ENCODE measurements at regions not wholly inside any gene's neighbourhood (a gene's known extent, or its start where the extent isn't known, plus 50 kb on each side); places are given as distances from the start of the nearest gene placed in this dataset.

DNA sequence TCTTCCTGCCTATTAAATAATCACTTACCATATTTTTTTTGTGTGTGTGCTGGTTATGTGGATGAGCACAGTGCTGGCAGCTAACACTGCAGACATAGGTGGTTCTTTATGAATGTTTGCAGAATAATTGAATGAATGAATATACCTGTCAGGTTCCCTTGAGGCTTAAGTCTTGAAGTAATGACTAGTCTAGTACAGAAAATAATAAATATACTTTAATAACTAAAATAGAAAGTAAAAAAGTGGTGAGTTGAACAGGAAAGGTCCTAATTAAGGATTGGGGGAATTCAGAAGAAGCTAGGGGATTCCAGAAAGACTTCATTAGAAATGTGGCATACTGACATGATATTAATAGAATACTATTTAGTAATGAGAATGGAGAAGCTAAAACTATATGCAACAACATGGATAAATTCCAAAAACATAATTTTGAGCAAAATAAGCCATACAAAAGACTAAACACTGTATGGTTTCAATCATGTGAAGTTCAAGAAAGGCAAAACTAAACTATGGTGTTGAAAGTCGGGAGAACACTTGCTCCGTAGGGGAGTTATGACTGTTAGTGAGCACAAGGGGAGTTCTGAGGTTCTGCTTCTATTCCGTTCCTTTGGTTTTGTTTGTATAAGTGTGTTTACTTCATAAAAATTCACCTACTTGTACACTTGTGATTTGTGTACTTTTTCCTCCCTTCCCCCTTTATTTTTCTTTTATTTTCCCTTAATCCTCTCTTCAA is 464.6 kb downstream of the MTX2 start:
- no peaks in the 10 kb centered on the region for H3K4me1 Mint-ChIP-seq

DNA sequence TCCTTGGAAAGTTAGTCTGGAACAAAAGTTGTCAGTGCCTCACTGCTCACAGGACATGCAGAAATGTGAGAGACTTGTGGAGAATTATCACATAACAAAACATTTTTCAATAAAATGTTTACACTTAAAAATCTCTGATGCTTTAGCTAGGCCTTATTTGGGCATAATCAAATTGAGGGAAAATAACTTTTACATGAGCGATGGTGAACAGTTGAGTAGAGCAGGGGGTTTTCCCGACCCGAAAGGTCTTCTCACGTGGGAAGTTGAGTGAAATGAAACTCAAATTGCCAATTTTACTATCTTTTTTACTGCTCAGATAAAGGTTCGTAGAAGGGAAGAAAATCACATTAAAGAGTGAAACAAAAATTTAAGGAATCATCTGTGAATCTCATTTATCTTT is 465.6 kb downstream of the MTX2 start:
- intact Hi-C loops (cut with micrococcal nuclease) = no loop called here
- H3K27me3 Mint-ChIP-seq = peaks cover 14% of the 10 kb centered on the region
- H3K9me3 Mint-ChIP-seq = no peaks in the 10 kb centered on the region
- H3K27ac Mint-ChIP-seq = no peak overlapping the region
- H3K4me3 Mint-ChIP-seq = no peak overlapping the region
- no peak for DNase-seq
- no peaks in the 10 kb centered on the region for H3K36me3 Mint-ChIP-seq (ENCODE audit: low read depth)
- no peaks in the 10 kb centered on the region for H3K4me1 Mint-ChIP-seq

More for the DNA sequence above, 464.6 kb downstream of the MTX2 start:
- intact Hi-C loops (cut with micrococcal nuclease) = no loop called here
- no peaks in the 10 kb centered on the region for H3K36me3 Mint-ChIP-seq (ENCODE audit: low read depth)
- no peak for DNase-seq
- no peak overlapping the region for H3K27ac Mint-ChIP-seq
- H3K4me3 Mint-ChIP-seq = no peak overlapping the region
- H3K9me3 Mint-ChIP-seq = no peaks in the 10 kb centered on the region
- H3K27me3 Mint-ChIP-seq = peaks cover 12% of the 10 kb centered on the region

DNA sequence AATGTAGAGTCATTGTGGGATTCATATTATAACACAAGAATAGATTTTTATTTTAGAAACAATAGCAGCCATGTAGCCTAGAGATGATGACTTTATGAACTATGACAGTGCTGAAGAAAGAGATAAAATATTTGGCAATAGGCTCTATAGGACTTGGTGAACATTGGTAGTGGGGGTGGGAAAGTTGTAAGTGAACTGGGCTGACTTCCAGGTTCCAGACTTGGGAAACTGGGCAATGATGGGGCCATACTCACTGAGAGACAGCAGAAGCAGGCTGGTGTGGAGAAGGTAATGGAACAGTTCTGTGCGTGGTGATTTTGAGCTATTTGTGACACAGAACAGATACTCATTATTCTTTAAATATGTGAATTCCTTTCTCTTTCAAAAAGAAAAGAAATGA is 470.3 kb upstream of the HNRNPA3 start:
- H3K36me3 Mint-ChIP-seq (ENCODE audit: low read depth) = no peaks in the 10 kb centered on the region
- no peak overlapping the region for H3K4me3 Mint-ChIP-seq
- no peaks in the 10 kb centered on the region for H3K9me3 Mint-ChIP-seq
- H3K27me3 Mint-ChIP-seq = peaks cover 25% of the 10 kb centered on the region
- H3K27ac Mint-ChIP-seq = no peak overlapping the region
- DNase-seq = no peak
- peaks cover 2% of the 10 kb centered on the region for H3K4me1 Mint-ChIP-seq
- intact Hi-C loops (cut with micrococcal nuclease) = no loop called here

DNA sequence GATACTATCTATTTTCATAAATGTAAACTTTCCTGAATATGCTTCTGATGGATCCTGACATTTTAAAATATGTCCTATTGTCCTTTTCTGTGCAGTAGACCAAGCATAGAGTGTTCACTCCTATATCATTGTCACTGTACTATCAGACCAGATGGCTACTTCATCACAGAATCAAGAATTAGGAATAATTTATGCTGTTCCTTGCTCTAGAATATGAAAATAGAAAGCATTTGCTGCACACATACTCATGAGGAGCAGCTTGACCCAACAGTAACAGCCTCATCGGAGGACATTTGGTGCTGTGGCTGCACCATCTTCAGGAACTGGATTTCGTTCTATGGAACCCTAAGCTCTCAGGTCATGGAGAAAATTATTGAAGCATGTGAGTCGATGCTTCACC is 468.9 kb upstream of the HNRNPA3 start:
- Mint-ChIP-seq H3K27me3 (peaks cover 22% of the 10 kb centered on the region), H3K4me3 (no peak overlapping the region), H3K27ac (no peak overlapping the region), H3K36me3 (ENCODE audit: low read depth) (no peaks in the 10 kb centered on the region), H3K4me1 (peaks cover 2% of the 10 kb centered on the region), H3K9me3 (no peaks in the 10 kb centered on the region)
- intact Hi-C loops (cut with micrococcal nuclease) = no loop called here
- DNase-seq = no peak

DNA sequence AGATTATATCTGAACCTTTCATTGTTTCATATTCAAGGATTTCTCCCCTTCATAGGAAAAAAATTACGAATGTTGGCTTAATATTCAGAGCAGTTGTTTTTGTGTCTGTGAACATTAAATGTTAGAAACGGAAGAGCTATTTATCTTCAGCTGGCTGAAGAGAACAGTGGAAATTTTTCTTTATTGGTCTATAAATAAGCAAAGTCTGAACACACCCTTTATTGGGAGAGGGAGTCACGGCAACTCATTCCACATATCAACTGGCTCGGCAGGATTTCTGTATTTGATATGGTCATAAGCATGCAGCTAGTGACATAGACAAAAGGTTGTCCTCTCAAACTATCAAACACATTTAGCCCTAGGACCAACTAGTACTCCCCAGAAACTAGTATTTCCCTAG is 468.4 kb upstream of the HNRNPA3 start:
- Mint-ChIP-seq H3K9me3 (no peaks in the 10 kb centered on the region), H3K27me3 (peaks cover 18% of the 10 kb centered on the region), H3K36me3 (ENCODE audit: low read depth) (no peaks in the 10 kb centered on the region), H3K4me3 (no peak overlapping the region), H3K27ac (no peak overlapping the region), H3K4me1 (peaks cover 2% of the 10 kb centered on the region)
- intact Hi-C loops (cut with micrococcal nuclease) = no loop called here
- no peak for DNase-seq

DNA sequence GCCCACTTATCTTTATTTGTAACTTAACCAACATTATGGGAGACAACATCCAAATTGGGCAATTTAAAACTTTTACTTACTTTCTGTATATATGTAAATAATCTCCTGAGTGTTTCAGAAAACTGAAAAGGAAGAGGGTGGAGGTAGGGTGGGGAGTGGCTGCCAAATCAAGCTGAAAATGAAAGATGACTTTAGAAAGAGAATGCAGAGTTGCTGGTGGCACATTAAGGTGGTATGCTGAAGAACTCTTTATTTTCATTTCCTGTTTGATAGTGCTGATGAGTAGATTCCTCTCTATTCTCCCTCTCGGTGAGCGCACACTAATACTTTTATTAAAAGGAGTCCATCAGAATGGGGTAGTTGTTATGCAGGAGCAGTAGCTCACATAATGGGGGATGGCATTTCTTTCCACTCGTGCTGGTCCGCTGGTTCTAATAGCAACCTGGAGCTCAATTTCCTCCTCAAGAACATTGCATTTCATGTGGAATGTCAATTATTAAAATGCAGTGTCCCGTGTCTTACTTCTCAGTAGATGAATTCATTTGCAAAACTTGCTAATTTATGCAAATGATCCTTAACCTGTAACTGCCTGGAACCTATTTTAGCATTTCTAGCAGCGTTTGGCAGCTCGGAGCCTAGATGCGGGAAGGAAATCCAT is 466.9 kb upstream of the HNRNPA3 start:
- no peak for DNase-seq
- H3K4me3 Mint-ChIP-seq = no peak overlapping the region
- no peaks in the 10 kb centered on the region for H3K36me3 Mint-ChIP-seq (ENCODE audit: low read depth)
- H3K4me1 Mint-ChIP-seq = peaks cover 2% of the 10 kb centered on the region
- H3K27me3 Mint-ChIP-seq = peaks cover 15% of the 10 kb centered on the region
- H3K27ac Mint-ChIP-seq = no peak overlapping the region
- intact Hi-C loops (cut with micrococcal nuclease) = no loop called here
- no peaks in the 10 kb centered on the region for H3K9me3 Mint-ChIP-seq

DNA sequence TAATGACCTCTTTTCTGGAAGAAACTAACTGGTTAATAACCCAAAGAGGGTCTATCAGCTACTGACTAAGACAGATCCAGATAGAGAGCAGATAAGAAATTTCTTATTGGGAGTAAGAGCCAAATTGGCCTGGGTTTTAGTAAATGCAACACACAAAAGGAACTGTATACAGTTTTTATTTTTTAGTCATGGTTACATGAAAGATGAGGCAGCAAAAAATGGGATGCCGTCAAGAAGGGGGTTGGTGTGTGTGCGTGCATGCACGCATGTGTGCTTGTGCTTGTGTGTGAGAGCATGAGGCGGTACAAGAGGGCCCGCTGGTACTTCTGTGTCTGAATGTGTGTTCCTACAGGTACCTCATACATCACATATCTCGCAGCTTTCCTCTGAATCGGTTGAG is 466.2 kb upstream of the HNRNPA3 start:
- no peak overlapping the region for H3K4me3 Mint-ChIP-seq
- peaks cover 10% of the 10 kb centered on the region for H3K27me3 Mint-ChIP-seq
- DNase-seq = no peak
- H3K27ac Mint-ChIP-seq = no peak overlapping the region
- intact Hi-C loops (cut with micrococcal nuclease) = no loop called here
- H3K9me3 Mint-ChIP-seq = no peaks in the 10 kb centered on the region
- H3K36me3 Mint-ChIP-seq (ENCODE audit: low read depth) = no peaks in the 10 kb centered on the region
- H3K4me1 Mint-ChIP-seq = peaks cover 2% of the 10 kb centered on the region

DNA sequence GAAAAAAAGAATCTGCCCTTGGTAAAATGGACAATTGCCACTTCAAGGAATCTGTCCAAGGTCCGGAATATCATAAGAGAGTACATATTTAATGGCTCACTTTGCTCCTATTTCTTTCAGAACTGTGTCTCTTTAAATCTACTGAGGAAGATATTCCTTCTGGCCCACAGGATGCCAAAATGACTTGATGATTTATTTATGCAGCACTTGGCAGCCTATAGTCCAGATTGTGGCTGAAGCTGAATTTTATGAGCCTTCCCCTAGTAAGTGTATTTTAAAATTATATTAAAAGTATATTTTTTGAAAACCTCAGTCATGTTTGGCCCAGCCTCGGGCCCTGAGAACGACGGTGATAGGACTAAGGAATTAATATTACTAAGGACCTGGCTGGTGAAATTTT is 465.1 kb upstream of the HNRNPA3 start:
- H3K36me3 Mint-ChIP-seq (ENCODE audit: low read depth) = no peaks in the 10 kb centered on the region
- peaks cover 2% of the 10 kb centered on the region for H3K4me1 Mint-ChIP-seq
- DNase-seq = no peak
- intact Hi-C loops (cut with micrococcal nuclease) = no loop called here
- no peaks in the 10 kb centered on the region for H3K9me3 Mint-ChIP-seq
- no peak overlapping the region for H3K4me3 Mint-ChIP-seq
- peaks cover 11% of the 10 kb centered on the region for H3K27me3 Mint-ChIP-seq
- H3K27ac Mint-ChIP-seq = no peak overlapping the region

DNA sequence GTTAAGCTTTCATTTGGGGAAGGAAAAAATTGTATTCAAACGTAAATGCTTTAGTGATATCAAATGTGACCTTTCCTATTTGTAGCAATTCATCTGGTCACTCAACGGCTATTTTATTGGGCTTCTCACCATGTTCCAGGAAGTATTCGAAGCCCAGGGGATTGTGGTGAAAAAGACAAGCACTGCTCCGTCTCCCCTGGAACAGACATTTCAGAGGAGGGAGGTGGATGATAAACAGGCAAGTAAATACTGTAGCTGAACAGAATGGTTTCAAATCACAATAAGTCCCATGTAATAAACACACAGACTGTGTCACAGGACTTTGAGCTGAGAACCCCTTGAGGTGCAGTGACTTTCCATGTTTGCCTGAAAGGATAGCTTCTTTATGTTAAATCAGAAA is 464.7 kb upstream of the HNRNPA3 start:
- intact Hi-C loops (cut with micrococcal nuclease) = no loop called here
- Mint-ChIP-seq H3K4me3 (no peak overlapping the region), H3K27me3 (peaks cover 11% of the 10 kb centered on the region), H3K4me1 (peaks cover 2% of the 10 kb centered on the region), H3K36me3 (ENCODE audit: low read depth) (no peaks in the 10 kb centered on the region), H3K9me3 (no peaks in the 10 kb centered on the region), H3K27ac (no peak overlapping the region)
- no peak for DNase-seq

DNA sequence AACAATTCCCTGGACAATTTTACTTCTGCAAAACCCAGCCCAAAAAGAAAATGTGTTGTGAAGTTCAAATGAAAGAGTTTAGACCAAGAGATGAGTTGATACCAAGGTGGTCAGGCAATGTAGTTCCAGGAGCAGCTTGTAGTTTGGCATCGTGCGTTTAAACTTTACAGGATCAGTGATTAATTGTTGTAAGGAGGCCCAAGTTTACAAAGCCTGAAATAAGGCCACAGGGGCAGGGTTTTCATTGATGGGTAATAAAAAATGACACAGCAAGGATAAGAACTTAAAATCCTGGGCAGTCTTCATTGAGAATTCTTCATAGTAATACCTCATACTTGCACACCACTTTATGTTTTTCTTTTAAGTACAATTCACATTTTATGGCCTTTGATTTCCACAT is 463.9 kb upstream of the HNRNPA3 start:
- peaks cover 2% of the 10 kb centered on the region for H3K4me1 Mint-ChIP-seq
- H3K9me3 Mint-ChIP-seq = no peaks in the 10 kb centered on the region
- H3K27ac Mint-ChIP-seq = no peak overlapping the region
- peaks cover 15% of the 10 kb centered on the region for H3K27me3 Mint-ChIP-seq
- H3K4me3 Mint-ChIP-seq = no peak overlapping the region
- H3K36me3 Mint-ChIP-seq (ENCODE audit: low read depth) = no peaks in the 10 kb centered on the region
- intact Hi-C loops (cut with micrococcal nuclease) = no loop called here
- DNase-seq = no peak

DNA sequence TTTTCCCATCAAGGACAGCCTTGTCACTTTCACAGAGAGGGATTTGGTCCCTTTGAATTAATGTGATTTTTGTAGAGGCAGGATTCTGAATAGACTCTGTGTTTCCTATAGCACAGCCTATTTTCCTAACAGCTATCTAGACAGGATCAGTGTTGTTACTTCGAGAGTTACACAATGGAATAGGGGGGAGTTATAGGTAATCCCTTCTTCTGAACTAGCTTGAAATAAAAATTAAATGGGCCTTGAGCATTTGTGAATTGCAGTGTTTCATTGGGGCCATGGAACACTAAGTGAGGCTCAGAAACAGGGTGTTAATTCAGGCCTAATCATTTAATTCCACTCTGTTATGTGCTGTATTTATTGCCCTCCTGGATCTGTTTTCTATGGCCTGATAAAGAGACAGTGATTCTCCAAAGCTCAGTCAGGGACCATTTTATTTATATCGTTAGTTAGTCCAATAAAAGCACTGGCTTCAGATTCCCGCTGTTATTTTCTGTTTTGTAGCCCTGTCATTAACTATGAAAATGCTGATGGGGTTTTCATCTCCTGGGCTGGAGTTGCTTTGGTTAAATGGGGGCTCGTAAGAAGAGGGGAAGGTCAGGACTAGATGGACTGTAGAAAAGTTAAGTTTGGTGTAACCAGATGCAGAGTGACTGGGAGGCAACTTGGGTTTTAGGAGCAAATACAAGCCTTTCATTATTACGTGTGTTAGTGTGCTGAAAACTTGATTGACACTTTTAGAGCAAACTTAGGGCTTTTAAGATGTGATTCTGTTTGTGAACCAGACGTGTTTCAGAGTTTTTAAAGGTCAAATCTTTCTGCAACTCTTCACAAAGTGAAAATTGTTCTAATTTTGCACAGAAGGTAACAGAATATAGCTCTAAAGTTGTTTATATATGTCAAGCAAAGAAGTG is 461.0 kb upstream of the HNRNPA3 start:
- intact Hi-C loops (cut with micrococcal nuclease) = no loop called here
- Mint-ChIP-seq H3K27me3 (peaks cover 22% of the 10 kb centered on the region), H3K4me1 (peaks cover 1% of the 10 kb centered on the region), H3K4me3 (no peak overlapping the region), H3K27ac (no peak overlapping the region), H3K9me3 (no peaks in the 10 kb centered on the region), H3K36me3 (ENCODE audit: low read depth) (no peaks in the 10 kb centered on the region)
- DNase-seq = no peak

DNA sequence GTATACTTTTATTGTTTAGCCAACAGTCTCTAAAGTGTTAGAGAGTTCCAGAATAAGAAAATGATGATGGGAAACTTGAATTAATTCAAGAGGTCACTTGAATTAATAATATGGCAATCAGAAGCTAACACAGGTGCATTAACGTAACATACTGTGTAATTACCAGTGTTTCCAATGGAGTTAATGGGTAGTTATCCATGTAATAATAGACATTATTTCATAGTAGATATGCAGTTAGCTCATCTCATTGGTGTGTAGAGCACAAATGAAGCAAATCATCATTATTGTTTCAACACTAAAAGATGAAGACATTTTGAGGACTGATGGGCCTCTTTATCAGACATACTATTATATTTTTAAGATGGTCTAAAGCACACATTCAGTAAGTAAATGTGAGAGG is 460.3 kb upstream of the HNRNPA3 start:
- Mint-ChIP-seq H3K9me3 (no peaks in the 10 kb centered on the region), H3K27me3 (peaks cover 22% of the 10 kb centered on the region), H3K4me3 (no peak overlapping the region), H3K36me3 (ENCODE audit: low read depth) (no peaks in the 10 kb centered on the region), H3K4me1 (peaks cover 1% of the 10 kb centered on the region), H3K27ac (no peak overlapping the region)
- no peak for DNase-seq
- intact Hi-C loops (cut with micrococcal nuclease) = no loop called here

DNA sequence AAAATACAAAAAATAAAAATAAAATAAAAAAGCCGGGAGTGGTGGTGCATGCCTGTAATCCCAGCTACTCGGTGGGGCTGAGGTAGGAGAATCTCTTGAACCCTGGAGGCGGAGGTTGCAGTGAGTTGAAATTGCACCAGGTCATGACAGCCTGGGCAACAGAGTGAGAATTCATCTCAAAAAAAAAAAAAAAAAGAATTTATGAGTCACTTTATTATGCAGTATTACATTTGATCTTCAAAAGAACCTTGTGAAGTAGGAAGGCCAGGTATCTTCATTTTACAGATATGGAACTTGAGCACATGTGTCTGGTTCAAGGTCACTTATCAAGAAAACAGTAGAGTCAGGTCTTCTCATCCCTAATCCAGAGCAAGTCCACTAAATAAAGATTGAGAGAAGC is 459.4 kb upstream of the HNRNPA3 start:
- H3K4me1 Mint-ChIP-seq = peaks cover 1% of the 10 kb centered on the region
- no peaks in the 10 kb centered on the region for H3K9me3 Mint-ChIP-seq
- intact Hi-C loops (cut with micrococcal nuclease) = no loop called here
- H3K27me3 Mint-ChIP-seq = peaks cover 25% of the 10 kb centered on the region
- DNase-seq = no peak
- no peak overlapping the region for H3K4me3 Mint-ChIP-seq
- H3K27ac Mint-ChIP-seq = no peak overlapping the region
- H3K36me3 Mint-ChIP-seq (ENCODE audit: low read depth) = no peaks in the 10 kb centered on the region

Measured in activated CD4-positive, alpha-beta T cell treated with anti-CD3 and anti-CD28 coated beads, Interleukin-2, amount 10 ng/mL, durations not matched to agents 24 days and 14 days (primary cell).